ENCODE measurements at regions not wholly inside any gene's neighbourhood (a gene's known extent, or its start where the extent isn't known, plus 50 kb on each side); places are given as distances from the start of the nearest gene placed in this dataset.
A peak's percentile ranks its signal among the peaks of the same experiment; 100 is the strongest.
"Not testable (repeated sequence)": the region's sequence is repeated elsewhere in the genome, so short reads cannot be mapped to it uniquely, and the experiment has no call there.

DNA sequence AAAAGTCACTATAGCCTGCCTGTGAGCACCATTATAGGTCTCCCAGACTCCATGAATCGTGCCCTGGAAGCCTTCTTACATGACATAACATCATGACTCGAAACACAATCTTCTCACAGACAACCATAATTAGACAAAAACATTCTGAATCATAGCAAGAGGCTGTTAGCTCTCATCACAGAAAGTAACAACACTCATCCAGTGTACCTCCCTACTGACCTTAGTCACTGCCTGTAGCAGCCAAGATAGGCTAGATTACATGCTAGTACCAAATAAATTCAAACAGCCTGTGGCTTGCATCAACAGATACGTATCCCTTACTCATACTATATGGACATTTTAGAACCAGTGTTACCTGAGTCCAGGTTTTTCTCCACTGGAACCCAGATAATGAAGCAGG lies 663.8 kb upstream of the FOXG1 start:
- peak; percentile 40 for DNase-seq (ENCODE audit: low read depth, low spot score)

GRCh38 chr14:28113311-28113710 lies 653.3 kb upstream of the FOXG1 start:
- DNase-seq (ENCODE audit: low read depth, low spot score) = no peak

- no peak for DNase-seq (ENCODE audit: low read depth, low spot score)
Measured at GRCh38 chr14:28116716-28117115, 649.9 kb upstream of the FOXG1 start.

GRCh38 chr14:28119849-28120248 lies 646.7 kb upstream of the FOXG1 start:
- no peak for DNase-seq (ENCODE audit: low read depth, low spot score)

GRCh38 chr14:28120391-28120790 lies 646.2 kb upstream of the FOXG1 start:
- DNase-seq (ENCODE audit: low read depth, low spot score) = no peak

GRCh38 chr14:28121512-28122297 lies 644.9 kb upstream of the FOXG1 start:
- DNase-seq (ENCODE audit: low read depth, low spot score) = no peak

- DNase-seq (ENCODE audit: low read depth, low spot score) = no peak
Measured at GRCh38 chr14:28130610-28131284, 635.8 kb upstream of the FOXG1 start.

GRCh38 chr14:28138341-28138740 lies 628.2 kb upstream of the FOXG1 start:
- no peak for DNase-seq (ENCODE audit: low read depth, low spot score)

DNA sequence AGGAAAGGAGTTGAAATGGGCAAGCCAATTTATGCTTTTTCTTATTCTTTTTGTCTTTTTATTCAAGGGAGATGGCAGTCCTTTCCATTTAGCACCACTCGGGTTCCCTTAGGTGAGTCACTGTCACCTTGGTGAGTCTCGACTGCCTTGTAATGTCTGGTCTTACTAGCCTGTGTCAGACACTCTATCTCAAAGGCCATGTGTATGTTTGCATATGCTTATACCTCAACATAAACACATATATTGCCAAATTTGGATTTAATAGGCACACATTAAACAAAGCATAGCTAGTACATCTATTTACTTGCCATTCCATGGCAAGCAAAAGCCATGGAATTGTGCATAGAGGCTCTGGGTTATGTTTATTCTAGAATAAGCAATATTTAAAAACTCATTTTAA lies 624.9 kb upstream of the FOXG1 start:
- no peak for DNase-seq (ENCODE audit: low read depth, low spot score)

DNA sequence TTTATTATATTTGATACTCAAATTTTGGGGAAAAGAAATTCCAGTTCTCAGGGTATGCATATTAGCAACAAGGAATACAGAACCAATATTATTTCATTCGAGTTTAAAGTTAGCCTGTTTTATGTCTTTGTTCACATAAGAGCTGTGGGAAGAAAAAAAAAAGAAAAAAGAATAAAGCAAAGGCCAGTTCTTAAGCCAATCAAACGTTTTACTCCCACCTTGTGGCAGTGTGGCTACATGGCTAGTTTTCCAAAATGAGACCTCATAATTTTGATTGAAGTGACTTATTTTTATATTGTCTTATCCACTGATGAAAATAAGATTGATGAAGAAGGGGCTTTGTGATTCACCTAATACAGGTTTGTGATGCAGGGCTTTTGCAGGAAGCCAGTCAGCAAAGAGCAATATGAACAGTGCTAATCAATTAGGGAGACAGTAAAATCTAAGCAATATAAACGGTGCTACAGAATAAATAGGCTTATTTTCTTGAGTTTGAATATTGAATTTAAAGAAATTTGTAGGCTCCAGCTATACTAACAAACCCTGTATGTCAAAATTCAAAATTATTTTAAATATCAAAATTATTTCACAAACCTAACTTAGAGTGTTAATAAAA lies 624.1 kb upstream of the FOXG1 start:
- DNase-seq (ENCODE audit: low read depth, low spot score) = peak; percentile 53

DNA sequence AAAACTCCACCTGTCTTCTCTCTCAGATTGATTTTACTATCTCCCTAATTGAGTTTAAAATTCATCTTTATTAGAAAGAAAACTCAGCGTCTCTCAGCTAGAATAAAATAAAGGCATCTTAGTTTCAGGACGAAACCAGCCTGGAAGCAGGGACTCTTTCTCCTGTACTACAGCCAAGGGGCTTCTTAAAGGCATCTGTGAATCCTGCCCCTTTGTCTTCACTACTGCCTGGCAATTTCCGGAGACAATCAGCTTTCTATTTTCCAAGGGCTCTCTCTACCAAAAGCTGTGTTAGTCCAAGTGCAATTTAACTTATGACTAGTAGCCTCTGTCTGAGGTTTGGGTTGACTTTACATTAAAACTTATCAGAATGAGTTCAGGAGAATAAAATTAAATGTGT lies 623.3 kb upstream of the FOXG1 start:
- peak; percentile 2 for DNase-seq (ENCODE audit: low read depth, low spot score)

GRCh38 chr14:28151926-28152325 lies 614.7 kb upstream of the FOXG1 start:
- DNase-seq (ENCODE audit: low read depth, low spot score) = no peak

GRCh38 chr14:28152453-28153044 lies 614.0 kb upstream of the FOXG1 start:
- DNase-seq (ENCODE audit: low read depth, low spot score) = no peak

DNA sequence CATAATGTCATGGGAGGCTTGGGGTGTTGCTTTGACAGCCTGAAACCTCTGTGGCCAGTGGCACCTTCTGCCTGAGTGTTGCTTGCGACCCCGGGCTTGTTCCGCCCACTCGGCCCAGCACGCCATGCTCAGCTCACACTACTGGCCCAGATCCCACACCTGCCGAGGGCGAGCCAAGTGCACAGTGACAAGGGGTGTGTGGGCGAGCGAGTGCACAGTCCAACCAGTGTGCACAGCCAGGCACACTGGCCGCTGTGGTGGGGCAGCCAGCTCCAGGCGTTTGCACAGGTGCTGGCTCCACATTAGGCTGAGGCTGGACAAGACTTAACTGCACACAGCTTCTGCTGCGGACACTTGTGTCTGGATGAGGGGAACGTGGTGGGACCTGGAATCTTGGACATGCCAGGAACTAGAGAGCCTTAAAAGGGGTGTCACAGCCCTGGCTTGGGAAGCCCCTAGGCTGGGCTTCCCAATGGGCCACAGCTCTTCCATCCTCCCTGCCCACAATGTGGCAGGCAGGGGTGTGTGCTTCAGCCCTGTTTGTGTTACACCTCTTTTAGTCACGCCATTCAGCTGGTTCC lies 609.2 kb upstream of the FOXG1 start:
- DNase-seq (ENCODE audit: low read depth, low spot score) = no peak

GRCh38 chr14:28157887-28158791 lies 608.4 kb upstream of the FOXG1 start:
- no peak for DNase-seq (ENCODE audit: low read depth, low spot score)

GRCh38 chr14:28161040-28161439 lies 605.5 kb upstream of the FOXG1 start:
- no peak for DNase-seq (ENCODE audit: low read depth, low spot score)

- DNase-seq (ENCODE audit: low read depth, low spot score) = no peak
Measured at GRCh38 chr14:28163233-28163632, 603.4 kb upstream of the FOXG1 start.

DNA sequence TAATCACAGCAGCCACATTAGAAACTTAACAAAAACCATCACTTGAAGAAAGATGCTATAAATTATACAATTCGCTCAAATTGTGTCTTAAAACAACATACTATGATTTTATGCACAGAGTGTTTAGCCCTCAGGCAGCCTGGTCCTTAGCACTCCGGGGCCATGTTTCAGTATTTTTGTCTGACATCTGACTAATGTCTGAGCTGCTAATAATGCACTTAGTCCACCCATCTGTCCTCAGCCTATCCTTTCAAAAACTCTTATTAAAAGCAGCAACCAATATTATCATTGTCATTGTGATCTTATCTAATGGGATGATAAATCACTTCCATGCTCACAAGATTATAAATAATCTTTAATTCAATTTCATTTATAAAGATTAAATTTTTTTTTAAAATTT lies 602.7 kb upstream of the FOXG1 start:
- DNase-seq (ENCODE audit: low read depth, low spot score) = no peak

DNA sequence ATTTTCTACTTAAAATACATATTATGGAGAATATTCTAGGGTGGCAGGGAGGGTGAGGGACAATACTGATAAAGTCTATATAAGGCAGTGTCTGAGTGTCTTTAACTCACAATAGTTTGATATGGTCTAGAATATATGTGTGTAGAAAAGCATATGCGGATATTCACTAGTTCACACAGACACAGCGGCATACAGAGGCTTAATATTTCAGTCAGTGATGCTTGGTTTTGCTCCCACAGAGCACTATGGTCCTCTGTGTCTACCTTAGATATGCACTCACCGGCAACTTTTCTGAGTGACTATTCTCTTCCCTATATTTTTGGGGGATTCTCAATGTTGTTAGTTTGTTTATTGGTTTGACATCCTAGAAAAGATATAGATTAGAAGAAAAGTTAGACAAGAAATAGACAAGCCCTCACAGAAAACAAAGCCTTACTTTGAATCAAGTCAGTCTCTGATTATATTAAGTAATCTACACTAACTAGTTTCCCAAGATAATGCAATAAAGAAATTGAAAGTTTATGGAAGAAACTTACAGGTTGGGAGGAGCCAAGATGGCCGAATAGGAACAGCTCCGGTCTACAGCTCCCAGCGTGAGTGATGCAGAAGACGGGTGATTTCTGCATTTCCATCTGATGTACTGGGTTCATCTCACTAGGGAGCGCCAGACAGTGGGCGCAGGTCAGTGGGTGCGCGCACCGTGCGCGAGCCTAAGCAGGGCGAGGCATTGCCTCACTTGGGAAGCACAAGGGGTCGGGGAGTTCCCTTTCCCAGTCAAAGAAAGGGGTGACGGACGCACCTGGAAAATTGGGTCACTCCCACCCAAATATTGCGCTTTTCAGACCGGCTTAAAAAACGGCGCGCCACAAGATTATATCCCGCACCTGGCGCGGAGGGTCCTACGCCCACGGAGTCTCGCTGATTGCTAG lies 578.4 kb upstream of the FOXG1 start:
- not testable (repeated sequence) for DNase-seq (ENCODE audit: low read depth, low spot score)

GRCh38 chr14:28196878-28197277 lies 569.7 kb upstream of the FOXG1 start:
- DNase-seq (ENCODE audit: low read depth, low spot score) = no peak

Data from astrocyte of the hippocampus (primary cell).